GM18517 (cell line): ENCODE measurements at regions not wholly inside any gene's neighbourhood (a gene's known extent, or its start where the extent isn't known, plus 50 kb on each side); places are given as distances from the start of the nearest gene placed in this dataset.

Experiments
- ATAC-seq: cut with Tn5 transposase; IDR thresholded peaks from one replicate; pipeline ENCODE4 v1.9.1; 2021; ENCODE audit warnings: mild to moderate bottlenecking, moderate library complexity; ENCODE audit not compliant: unreplicated experiment

DNA sequence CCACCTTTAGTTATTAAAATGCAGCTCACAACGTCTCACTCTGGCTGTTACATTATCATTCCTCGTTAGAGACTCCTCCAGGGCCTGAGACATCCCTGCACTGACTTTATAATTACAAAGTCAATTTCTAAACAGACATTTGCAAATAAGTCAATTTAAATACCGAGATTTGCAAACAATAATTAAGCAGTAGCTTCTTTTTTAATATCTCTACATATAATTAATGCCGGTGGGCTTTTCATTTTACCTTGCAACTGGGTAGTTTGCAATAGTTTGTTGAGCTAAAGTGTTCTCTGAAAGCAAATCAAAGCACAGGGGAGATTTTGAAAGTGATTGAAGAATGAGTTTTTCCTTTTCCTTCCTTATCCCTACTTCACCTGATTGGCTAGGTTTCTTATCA, 154.4 kb downstream of the TLR4 start:
- no peak for ATAC-seq

DNA sequence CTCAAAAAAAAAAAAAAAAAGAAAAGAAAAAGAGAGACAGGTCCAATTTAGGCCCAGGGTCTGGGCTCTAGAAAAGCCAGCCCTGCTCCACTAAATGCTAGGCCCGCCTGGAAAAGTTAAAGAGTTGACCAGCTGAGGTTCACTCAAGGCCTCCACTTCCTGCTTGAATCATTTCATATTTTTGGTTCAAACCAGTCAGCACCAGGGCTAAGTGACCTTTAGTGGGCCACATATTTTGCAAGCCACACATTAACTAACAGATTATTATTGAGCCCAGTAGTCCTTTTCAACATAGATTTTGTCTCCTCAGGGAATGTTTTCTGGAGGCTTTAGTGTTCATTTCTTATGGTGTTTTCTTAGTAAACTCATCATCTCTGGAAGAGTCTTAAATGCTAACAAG, 156.6 kb downstream of the TLR4 start:
- ATAC-seq: no peak

GRCh38 chr9:117864385-117865057, 160.3 kb downstream of the TLR4 start:
- ATAC-seq: no peak

- ATAC-seq: no peak
Measured at GRCh38 chr9:117868594-117868993, 164.4 kb downstream of the TLR4 start.

- ATAC-seq: no peak
Measured at GRCh38 chr9:117869287-117869686, 165.1 kb downstream of the TLR4 start.

- no peak for ATAC-seq
Measured at GRCh38 chr9:117869712-117870111, 165.5 kb downstream of the TLR4 start.

DNA sequence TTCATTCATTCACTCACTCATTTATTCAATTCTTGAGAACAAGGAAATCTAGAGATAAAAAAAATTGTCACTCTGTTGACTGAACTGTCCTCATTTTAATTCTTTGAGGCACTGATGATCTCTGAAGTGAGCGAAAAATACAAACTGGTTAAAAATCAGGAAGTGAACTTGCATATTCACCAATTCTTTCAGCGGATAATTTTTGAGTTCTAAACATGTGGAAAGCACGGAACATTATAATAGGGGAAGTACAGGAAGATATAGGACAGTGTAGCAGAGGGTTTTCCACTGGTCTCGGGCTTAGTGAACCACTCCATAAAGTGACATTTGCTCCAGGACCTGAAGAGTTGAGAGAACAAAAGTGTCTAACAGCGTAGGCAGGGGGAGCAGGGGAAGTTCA, 169.5 kb downstream of the TLR4 start:
- ATAC-seq: no peak

GRCh38 chr9:117875886-117876285, 171.7 kb downstream of the TLR4 start:
- ATAC-seq: no peak

- no peak for ATAC-seq
Measured at GRCh38 chr9:117882171-117882570, 178.0 kb downstream of the TLR4 start.

DNA sequence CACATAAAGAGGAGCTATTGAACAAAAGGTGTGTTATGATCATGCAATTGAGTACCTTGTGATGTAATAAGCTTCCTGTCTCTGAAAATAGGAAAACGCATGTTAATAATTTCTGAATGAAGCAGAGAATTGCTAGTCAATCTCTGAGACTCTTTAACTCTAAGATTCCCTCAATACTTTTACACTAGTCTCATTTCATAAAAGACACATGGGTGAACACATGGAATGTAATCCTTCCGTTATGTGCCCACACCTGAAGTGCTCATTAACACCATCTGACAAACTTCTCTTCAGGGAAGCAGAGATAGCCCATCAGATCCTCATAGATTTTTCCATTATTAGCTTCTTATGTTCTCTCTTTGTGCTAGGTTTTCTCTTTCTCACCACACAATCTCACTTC, 182.4 kb downstream of the TLR4 start:
- no peak for ATAC-seq

DNA sequence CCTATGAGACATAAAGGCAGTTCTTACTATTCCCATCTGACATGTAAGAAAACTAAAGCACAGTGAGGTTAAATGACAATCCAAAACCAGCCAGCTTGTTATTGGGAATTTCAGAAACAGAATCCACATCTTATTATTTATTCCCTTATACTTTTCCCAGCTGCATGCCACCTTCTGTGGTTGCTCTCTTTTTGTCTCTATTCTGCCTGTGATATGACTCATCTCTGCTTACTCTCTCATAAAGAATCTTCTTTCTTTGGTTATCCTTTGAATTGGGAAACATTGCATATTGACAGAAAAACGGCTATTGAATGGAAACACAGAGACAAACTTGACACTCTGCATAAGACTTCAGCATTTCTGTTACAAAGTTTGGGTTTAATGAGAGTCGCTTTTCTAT, 183.2 kb downstream of the TLR4 start:
- no peak for ATAC-seq

- ATAC-seq: no peak
Measured at GRCh38 chr9:117887941-117888340, 183.7 kb downstream of the TLR4 start.

DNA sequence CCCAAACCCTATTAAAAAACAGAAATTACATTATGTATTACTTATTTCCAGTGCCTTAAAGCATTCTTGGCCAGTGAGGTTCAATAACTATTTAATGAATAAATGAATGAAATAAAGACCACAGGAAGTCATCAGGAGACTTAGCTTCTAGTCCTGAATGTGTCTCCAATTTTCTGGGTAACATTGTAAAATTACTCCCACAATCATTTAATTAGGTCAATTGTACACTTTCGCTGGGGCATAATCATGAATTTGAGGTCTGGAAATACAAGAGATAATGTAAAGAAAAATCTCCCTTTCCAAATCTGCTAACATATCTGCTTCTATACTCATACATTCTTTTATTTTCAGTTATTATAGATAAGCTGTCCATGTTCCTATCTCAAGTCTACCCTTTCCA, 199.2 kb downstream of the TLR4 start:
- ATAC-seq: no peak

DNA sequence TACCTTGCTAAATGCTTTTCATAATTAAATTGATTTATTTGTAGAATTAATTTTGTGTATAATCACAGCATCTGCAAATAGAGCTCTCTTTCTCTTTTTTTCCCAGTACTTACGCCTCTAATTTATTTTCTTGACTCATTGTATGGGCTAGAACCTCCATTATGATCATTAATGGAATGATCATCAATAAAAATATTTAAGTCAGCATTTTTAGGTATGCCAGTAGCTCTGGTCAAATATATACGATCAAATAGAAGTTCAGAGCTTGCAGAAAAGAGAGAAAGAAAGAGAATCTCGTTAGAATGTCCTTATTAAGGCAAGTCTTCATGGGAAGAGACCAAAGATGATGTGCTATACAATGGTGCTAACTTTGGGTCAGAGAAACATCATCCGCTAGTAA, 202.6 kb downstream of the TLR4 start:
- ATAC-seq: no peak

GRCh38 chr9:117907420-117907819, 203.2 kb downstream of the TLR4 start:
- no peak for ATAC-seq

- ATAC-seq: no peak
Measured at GRCh38 chr9:117916291-117916690, 212.1 kb downstream of the TLR4 start.

DNA sequence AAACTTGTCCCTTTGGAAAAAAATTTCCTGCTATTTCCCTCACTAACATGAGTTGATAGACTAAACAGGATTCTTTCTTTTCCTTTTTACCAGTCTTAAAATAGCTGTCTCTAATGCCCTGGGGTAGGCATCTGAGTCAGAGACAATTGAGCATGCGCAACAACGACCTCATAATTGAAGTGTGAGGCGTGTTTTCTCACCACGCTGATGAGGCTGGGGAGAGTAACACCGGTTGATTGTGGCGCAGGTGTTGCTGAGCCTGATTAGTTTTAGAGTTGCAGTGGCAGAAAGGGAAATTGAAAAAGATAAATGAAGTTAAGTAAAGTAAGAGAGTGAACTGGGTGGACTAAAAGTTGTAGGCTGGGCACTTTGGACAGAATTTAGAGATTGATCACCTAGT, 213.7 kb downstream of the TLR4 start:
- no peak for ATAC-seq

DNA sequence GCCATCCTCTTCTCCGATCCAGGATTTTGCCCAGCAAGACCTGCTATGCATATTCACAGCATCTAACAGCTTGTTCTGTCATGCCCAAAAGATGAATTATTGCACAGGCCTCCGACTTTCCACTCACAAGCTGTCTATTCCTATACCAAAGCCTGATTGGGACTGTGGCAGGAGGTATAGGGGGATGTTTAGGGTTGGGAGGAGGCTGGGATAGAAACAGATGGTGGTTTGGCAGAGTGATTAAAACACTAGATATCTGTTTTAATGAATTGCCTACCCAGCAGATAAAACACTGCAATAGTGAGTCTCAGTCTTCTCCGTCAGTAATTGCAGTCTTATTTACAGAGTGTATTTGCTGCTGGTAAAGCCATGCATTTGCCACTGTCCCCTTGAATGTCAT, 215.3 kb downstream of the TLR4 start:
- no peak for ATAC-seq

DNA sequence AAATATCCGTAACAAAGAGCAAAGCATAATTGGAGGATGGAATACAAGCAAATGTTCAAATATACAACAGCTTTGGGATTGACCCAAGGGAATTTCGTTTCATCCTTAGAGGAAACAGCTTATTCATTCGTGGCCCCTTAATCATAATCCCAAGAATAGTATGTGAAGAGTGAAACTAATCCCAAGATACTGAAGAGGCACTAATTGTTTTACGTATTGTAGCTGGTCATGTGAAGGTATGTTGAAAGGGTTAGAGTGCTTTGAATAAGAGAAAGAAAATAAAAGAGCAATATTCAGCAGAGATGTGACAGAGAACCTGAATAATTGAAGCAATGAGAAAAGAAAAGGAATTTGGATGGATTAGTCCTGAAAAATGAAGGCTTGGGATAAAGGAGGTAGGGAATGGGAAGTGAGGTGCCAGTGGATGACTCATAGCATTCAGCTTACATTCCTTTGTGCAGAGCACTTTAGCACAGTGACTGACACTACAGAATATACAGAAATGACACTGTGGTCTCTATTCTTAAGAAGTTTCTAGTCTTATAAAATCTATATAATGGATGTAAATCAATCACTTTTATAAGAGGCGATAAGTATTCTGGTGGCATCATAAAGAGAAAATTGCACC, 221.9 kb downstream of the TLR4 start:
- no peak for ATAC-seq

GRCh38 chr9:117927354-117927753, 223.2 kb downstream of the TLR4 start:
- no peak for ATAC-seq

DNA sequence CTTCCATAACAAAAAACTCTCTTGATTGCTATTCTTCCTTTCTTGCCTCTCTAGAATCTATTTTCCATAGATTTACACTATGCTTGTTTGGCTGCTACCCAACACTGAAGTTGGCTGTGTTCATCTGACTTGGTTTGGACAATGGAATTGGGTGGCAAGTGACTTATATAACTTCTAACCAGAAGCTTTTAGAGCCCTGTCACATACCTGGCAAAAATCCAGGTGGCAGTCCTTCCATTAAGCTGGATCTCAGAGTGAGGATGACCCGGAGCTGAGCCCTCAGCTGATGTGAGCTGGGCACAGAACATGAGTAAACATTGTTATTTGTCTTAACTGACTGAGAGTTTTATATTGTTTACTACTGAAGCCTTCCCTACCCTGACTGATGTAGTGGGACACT, 225.7 kb downstream of the TLR4 start:
- ATAC-seq: no peak

GRCh38 chr9:117932585-117932984, 228.4 kb downstream of the TLR4 start:
- no peak for ATAC-seq
